Suprapubic skin (tissue), 4 donors: ENCODE measurements at regions not wholly inside any gene's neighbourhood (a gene's known extent, or its start where the extent isn't known, plus 50 kb on each side); places are given as distances from the start of the nearest gene placed in this dataset.

Experiments used
- CTCF ChIP-seq, 2 donors: fragments of 200-600 bp in 1 of 2; fragments of 450-650 bp in 1 of 2; sonication (generic) in 1 of 2; IDR thresholded peaks; one replicate each; pipeline ENCODE4 v1.5.1; 2016 to 2019; ENCODE audit warnings: antibody characterized with exemption in 2 of 2, mild to moderate bottlenecking in 1 of 2, moderate library complexity in 1 of 2
- POLR2A ChIP-seq, 2 donors: fragments of 450-650 bp; IDR thresholded peaks; one replicate each; pipeline ENCODE4 v1.6.1; 2017; ENCODE audit warnings: antibody characterized with exemption in 2 of 2, mild to moderate bottlenecking in 2 of 2, moderate library complexity in 2 of 2
- POLR2AphosphoS5 ChIP-seq, 3 donors: sonication (generic); formaldehyde crosslinking; IDR thresholded peaks; one replicate each; pipeline ENCODE4 v1.6.1; 2017; ENCODE audit warnings: antibody characterized with exemption in 3 of 3

GRCh38 chr5:145531038-145531734 is 304.0 kb downstream of the PRELID2 start:
- TF ChIP-seq CTCF (IDR thresholded peaks at IDR 0.05) (no peak), POLR2A (IDR thresholded peaks at IDR 0.05) (no peak), POLR2AphosphoS5 (IDR thresholded peaks at IDR 0.05) (no peak)
